ENCODE measurements at regions not wholly inside any gene's neighbourhood (a gene's known extent, or its start where the extent isn't known, plus 50 kb on each side); places are given as distances from the start of the nearest gene placed in this dataset.
"Not testable (repeated sequence)": the region's sequence is repeated elsewhere in the genome, so short reads cannot be mapped to it uniquely, and the experiment has no call there.

DNA sequence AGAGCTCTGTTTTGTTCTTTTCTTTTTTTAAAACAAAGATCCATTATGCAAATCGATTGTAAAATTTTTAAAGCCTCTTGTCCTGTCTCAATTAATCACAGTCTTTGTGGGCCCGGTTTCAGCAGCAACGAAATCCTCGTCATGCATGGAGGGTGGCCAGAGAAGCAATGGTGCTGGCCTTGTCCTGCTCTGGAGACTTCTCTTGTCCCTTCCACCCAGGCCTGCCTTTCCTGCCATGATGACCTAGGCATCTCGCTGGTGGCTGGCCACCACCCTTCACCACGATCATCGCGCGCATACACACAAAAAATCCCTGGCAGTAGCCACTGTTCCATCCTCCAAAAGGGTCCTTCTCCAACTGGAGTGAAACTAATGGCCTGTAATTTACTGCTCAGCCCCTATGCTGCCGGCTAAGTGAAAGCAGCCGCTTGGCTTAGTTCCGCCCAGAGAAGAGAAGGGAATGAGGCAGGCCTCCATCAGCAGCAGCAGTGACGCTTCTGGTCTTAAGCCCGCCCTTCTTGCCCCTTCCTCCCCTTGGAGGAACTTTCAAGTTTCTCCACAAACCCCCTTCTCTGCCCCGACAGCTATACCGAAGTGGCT, 309.5 kb downstream of the NPHP4 start:
- DNase-seq, result no peak

DNA sequence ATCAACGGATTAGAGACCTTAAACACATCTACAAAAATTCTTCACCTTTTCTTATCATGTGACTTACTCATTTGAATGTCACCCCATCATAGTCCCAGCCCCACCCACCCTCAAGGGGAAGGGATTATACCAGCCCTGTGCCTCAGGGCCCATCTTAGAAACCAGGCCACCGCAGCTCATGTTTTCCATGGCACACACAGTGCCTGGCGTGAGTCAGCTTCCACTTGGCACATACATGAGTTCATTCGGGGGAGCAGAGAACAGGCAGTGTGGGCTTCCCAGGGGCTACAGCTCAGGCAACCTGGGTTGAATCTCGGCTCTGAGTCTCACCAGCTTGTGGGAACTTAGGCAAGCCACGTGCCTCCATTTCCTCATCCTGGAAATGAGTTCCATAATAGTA, 310.6 kb downstream of the NPHP4 start:
- no peak for DNase-seq

DNA sequence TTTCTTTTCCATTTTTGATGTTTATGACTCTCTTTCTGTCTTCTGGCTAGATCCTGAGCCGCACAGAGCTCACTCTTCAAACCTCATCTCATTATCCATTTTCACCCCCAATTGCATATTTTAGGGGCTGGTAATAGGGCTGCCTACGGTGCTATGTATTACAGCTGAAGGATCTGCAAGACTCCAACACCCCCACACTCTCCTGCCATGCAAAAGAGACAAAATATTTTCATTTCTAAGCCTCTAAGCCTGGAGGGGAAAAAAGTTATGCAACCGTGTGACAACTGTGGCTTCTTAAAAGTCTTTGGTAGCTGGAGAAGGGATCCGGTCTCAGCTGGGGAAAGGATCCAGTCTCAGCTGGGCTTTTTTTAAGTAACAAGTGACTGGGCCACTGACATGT, 311.6 kb downstream of the NPHP4 start:
- no peak for DNase-seq

DNA sequence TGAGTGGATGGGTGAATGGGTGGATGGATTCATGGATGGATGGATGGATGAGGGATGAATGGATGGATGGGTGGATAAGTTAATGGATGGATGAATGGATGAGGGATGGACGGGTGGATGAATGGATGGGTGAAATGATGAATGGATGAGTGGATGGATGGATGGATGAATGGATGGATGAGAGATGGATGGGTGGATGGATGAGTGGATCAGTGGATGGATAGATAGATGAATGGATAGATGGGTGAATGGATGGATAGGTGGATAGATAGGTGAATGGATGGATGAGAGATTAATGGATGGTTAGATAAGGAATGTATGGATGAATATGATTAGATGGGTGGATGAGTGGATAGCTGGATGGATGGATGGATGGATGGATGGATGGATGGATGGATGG, 313.5 kb downstream of the NPHP4 start:
- DNase-seq, result no peak

DNA sequence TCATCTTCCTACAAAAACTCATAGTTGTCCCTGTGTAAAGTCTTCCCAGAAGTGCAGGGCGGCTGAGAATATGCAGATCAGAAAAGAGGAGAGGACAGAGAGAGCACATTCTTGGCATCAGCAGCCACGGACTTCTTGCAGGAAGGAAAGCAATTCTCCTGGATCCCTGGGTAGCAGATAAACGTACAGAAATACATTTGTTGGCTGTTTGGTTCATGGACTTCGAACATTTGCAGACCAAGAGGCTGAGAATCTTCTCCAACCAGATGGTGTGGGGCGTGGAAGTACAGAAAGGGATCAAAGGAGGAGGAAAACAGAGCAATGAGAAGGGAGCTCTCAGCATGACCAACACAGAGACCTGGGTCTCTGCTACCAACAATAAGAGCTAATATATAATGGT, 319.9 kb downstream of the NPHP4 start:
- not testable (repeated sequence) for DNase-seq

DNA sequence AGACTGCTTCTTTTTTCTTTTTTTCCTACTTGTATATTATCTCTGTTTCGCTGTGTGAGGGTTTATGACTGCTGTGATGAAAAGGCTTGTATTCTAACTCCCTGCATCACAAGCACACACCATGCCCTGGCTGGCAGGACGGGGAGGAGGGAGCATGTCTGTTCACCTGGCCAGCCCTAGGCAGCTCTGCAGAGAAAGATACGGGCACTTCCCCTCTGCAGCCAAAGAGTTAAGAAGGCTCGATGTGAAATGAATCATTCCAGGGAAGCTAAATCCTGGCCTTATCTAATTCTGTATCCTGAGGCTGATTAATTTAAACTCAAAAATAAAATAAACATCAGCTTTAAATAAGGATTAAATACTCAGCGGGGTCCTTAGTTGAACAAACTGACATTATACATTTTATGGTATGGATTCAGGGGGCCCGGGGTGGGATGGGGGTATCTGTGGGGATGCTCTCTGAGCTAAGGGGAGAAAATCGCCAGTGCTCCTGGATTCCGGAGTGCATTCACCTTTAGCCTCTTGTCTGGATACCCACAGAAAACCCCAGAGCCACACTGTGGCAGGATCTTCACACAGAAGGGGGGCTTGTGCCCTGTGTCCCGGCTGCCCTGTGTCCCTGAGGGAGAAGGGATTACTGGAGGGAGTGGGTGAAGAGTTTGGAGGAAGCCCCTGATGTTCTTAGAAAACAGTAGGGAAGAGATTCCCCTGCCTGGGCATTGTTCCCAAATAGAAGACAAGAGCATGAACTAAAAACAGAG, 321.5 kb downstream of the NPHP4 start:
- no peak for DNase-seq

DNA sequence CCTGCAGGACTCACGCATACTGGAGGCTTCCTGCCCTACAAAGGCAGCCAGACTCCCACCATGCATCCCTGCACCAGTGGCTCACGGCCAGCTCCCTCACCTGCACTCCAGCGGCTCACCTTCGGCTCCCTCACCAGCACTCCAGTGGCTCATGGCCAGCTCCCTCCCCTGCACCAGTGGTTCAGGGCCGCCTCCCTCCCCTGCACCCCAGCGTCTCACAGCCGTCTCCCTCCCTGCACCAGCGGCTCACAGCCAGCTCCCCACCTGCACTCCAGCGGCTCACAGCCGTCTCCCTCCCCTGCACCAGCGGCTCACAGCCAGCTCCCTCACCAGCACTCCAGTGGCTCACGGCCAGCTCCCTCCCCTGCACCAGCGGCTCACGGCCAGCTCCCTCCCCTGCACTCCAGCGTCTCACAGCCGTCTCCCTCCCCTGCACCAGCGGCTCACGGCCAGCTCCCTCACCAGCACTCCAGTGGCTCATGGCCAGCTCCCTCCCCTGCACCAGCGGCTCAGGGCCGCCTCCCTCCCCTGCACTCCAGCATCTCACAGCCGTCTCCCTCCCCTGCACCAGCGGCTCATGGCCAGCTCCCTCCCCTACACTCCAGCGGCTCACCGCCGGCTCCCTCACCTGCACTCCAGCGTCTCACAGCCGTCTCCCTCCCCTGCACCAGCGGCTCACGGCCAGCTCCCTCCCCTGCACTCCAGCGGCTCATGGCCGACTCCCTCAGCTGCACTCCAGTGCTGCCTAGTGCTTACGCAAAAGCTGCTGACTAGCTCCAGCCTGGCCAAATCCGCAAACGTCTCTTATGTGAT, 324.5 kb downstream of the NPHP4 start:
- DNase-seq, result no peak

DNA sequence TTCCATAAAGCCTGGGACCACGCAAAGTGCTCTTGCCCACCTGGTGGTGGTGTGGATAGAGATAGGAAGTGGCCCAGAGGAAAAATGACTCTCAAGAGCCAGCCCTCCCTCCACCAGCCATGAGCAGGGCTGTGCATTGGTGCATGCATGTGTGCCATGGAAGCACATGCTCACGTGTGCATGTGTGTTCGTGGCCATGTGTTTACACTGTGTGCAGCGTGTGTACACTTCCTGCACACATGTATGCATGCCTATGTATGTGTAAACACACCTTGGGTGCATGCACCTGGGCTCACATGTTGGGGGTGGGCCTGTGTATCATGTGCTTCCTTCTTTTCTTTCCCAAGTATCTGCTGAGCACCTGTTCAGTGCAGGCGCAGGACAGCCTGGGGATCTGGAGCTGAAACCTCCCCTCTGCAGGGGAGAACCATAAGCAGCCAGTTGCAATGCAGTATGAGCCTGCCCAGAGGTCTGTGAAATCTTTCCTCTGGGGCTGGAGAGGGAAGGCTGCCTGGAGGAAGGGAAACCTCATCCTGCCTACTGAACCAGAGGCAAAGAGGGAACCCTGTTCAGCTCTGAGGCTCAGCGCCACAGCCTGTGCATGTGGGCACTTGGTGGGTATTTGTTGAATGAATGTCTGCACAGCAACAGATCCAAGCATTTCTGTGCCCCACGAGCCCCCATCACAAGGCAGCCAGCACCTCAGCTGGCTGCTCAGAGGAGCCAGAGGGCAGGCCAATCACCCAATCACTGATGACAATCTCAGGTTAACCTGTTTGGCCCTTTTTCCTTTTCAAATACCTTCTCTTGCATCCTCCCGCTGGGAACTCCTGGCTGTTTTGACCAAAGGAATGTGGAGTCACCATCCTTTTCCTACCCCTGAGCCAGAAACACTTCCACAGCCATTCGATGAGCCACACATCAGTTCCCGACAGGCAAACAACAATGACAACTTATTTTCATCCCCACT, 327.0 kb downstream of the NPHP4 start:
- no peak for DNase-seq

DNA sequence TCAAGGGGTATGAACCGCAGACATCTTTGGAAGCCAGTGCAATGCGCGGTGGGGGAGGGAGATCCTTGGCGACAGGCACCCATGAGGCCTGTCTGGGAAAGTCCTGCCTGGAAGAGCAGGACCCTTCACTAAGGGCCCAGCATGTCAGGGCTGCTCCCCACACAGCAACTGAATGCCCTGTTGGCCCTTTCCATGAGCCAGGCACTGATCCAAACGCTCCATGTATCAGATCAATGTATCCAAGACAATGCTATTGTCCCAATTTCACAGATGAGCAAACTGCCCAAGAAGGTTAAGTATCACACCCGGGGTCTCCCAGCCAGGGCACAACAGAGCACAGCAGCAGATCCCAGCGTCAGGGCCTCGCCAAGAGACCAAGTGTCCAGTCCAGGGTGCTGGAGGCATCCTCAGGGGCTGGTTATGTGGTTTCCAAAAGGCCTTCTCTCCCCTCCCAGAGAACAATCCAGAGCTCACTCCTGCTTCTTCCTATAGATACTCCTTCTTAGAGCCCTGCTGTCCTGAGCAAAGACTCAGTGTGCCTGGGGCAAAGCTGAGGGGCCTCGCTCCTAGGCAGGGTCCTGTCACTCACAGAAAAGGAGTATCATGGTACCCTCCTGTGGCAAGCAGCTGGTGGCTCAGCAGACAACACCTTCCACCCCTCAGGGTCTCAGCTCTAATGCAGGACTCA, 328.0 kb downstream of the NPHP4 start:
- DNase-seq, result no peak

DNA sequence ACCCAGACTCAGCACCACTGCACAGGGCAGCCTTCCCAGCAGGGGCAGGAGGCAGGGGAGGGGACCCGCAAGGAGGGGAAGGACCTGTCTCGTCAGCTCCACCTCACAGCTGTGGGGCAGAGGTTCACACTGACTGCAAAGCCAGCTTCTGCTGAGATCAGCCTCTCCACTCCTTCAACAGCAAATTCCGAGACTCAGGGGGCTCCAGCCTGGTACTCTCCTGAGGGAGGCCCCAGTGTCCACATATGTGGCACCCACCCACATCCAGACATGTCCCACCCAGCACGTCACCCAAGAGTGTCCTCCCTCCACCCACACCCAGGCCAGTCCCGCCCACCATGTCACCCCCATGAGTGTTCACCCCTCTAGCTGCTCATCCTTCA, 329.5 kb downstream of the NPHP4 start:
- DNase-seq, result no peak

DNA sequence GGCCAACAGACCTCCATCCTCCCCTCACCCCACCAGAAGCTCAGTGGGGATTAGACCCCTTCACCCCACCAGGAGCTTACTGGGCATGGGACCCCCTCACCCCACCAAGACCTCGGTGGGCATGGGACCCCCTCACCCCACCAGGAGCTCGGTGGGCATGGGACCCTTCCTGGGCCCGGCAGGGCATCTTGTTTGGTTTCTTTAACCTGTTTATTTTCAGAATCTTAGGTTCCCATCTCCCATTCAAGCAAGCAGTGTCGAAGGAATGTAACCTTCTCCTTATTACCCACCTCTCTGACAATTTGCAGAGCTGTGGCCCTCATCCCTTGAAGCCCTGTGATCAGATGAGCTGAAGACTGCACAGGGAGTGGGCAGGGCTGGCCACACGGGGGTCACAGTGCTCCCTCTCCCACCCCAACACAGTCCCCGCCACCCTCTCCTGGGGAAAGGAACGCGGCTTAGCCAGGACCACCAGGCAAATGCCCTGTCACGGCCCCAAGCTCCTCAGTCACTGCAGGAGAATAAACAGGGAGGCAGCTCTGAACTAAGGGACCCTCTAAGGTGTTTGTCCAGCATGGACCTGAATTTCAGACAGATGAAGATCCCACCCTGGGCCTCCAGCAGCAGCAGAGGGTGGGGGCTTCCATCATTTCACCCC, 330.0 kb downstream of the NPHP4 start:
- DNase-seq, result no peak

DNA sequence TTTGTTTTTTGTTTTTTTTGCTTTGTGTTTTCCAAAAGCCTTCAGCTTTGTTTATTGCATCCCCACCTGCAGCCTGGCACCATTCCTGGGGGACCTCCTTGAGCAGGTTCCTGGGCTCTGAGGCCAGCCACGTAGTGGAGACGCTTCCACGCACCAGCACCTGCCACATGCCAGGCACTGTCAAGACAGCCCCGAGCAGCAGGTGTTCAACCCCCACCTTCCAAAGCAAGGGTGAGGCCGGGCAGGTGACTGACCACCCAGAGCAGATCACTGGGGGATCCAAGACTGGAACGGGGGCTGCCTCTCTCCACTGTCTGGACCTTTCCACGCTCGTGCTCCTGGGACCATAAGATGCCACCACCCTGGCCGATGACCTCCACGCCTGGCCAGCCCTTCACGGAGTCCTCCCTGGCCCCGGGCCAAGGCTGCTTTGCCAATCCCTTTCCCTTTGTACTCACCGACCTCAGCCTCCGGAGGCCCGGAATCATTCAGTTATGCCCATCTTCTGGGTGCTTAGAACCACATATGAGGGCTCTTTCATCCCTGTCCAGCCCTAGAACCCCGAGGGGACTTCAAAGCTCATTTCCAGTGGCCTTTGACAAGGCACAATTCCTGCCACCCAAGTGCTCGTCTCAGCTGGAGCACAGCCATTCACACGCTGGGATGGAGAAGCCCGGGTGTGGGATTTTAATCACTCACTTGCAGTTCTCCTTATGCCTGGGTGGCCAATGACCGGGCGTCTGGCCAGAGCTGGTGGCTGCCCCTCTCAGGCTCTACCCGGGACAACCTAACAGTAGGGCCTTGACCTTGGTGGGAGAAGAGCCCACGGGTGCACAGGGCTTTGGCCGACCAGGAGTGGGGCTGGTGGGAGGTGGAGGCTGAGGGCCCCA, 330.8 kb downstream of the NPHP4 start:
- no peak for DNase-seq

DNA sequence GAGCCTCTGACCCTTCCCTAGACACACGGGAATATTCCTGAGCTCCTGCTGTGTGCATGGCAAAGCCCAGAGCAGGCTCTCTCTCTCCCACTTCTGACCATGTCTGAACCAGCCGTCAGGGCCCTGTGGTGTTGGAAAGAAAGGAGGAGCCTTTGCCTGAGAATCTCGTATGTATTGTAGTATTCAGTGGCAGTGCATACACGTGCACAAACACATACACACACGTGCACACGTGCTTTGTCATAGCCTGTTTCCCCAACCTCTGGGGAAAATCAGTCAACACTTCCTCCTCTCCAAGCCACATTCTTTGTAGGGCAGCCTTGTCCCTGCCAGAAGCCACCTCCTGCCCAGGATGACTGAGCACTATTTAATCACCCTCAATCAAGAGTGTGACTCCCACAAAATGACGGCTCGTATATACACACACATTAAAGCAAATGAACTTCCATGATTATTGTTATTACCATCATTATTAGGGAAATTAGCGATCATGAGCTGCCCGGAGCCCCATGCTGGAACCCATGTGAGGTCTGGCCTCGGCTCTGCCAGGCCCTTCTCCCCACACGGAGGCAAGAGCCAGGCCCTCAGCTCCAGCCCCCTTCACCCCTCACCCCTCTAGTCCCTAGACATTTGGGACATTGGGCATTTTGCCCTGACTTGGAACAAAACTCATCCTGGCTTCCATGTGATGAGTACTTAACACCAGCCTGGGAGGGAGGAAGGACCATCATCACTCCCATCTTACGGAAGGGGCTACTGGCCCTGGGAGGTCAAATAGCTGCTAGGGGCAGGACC, 331.9 kb downstream of the NPHP4 start:
- no peak for DNase-seq

DNA sequence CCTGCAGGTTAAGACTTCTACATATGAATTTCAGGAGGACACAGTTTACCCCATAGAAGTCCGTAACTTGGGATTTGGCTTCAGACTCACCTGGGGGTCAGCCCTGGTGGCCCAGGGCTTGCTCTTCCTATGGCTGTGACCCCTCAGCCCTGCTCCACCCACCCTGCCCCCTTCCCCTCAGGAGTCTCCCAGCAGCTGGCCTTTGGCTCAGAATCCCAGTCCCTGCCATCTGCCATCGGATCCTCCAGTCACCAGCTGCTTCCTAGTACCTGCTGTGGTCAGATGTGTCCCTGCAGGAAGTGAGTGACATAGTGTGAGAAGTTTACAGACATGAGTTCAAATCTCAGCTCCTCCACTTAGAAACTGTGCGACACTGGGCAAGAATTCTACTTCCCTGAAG, 332.6 kb downstream of the NPHP4 start:
- DNase-seq, result no peak

DNA sequence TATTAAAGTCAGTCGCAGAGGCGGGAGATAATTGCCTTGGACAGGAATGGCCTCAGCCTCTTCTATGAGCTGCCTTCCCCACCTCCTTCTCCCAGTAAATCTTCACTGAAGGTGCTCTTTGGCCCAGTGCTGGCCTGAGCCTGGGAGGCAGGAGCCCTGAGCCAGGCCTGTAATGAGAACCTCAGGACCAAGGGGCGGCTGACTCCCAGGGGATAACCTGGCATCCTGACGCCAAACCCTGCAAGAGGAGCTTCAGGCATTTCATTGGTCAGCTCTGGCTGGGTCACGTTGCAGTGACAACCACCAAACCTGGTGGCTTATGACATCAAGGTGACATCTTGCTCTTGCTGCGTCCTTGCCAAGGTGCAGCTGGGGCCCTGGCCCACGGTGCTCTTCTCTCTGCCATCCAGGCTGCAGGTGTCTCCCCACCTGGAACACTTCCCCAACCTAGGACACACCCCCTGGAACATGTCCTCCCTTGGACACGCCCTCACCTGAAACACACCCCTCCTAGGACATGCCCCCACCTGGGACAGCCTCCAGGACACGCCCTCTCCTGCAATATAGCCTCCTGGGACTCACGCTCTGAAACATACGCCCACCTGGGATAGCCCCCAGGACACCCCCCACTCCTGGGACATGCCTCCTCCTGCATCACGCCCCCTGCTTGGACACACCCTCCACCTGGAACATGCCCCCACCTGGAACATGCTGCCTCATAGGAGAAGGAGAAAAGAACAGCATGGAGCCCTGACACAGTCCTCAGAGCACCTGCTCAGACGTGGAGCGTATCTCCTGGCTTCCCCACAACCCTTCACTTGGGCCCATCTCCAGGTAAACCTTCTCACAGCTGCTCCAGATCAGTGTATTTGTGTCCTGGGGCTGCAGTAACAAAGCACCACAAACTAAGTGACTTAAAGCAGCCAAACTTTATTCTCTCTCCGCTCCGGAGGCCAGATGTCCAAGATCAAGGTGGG, 333.6 kb downstream of the NPHP4 start:
- DNase-seq, result no peak

DNA sequence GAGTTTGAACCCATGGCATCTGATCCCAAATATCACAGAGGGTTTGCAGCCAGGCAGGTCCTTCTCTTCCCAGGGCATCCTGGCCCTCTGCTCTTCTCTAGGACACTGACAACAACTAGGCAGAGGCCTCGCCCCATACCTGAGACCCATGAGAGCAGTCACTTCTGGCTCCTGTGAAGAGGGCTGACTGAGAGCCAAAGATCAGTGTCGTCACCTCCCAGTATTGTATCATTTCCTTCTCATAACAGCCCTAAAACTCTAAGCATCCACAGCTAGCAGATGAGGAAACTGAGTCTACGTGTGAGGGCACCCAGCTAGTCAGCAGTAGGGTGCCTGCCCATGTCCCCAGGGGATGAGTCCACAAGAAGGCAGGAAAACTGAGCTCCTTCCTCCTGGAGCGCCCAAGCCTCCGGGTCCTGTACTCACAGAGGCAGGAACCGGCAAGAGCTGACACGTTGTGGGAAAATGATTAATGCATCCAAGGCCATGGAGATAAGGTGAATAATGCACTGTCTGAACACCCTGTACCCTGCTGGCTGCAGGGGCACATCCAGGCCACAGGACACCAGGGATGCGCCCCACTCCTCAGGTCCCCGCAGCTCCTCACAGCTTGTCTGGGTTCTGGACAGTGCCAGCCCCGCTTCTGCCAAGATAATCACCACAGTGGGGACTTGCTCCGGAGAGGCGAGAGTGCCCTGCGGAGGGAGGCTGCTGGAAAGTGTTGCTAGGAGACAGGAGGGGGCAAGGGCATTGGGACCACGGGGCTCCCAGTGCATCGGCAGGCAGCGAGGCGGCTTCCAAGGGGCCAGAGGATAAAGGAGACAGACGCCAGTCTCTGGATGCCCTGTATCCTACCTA, 340.0 kb downstream of the NPHP4 start:
- DNase-seq, result no peak

DNA sequence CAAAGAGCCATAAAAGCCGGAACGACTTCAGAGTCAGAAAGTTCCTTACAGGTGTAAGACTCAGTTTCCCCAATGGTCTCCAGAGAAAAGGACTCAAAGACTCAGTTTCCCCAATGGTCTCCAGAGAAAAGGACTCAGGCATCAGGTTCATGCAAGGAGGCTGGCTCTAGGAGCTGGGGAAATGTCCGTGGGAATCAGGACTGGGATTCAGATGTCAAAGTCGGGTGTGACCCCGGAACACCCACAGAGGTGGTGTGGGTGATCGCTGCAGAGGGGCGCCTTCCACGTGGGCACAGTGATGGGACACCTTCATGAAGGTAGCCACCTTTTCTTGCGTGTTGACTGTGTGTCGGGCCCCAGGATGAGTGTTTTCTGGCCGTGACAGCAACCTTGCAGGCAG, 340.8 kb downstream of the NPHP4 start:
- DNase-seq, result no peak

DNA sequence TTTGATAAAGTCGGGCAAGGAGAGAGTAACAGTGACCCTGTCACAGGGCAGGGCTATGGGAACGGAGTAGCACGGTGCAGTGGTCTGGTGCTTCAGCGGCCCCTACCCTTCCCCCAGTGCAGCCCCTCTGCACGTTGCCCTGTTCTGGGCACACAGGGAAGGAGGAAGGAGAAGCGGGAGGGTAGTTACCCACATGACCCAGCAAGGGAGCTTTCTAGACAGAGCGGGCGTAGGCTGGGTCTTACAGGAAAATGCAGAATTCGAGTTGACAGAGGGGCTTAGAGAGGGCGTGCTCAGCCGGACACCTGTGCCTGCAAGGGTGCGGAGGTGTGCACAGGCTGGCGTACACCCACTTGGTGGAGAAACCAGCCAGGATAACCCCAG, 341.2 kb downstream of the NPHP4 start:
- DNase-seq, result no peak

Measured in Kasumi-1 (cell line).